Naive thymus-derived CD4-positive, alpha-beta T cell (primary cell): ENCODE measurements at regions not wholly inside any gene's neighbourhood (a gene's known extent, or its start where the extent isn't known, plus 50 kb on each side); places are given as distances from the start of the nearest gene placed in this dataset.

Experiments
- ATAC-seq: fragments of 150-1000 bp; cut with Tn5 transposase; 2 replicates; pipeline ENCODE4 v1.10.0; 2021; ENCODE audit warnings: mild to moderate bottlenecking, moderate library complexity
- CTCF ChIA-PET: fragments of 350-600 bp; sonication (Branson Sonifier 250); formaldehyde crosslinking; loops from one replicate; lab custom pipeline; 2021; ENCODE audit warnings: antibody characterized with exemption; lab: Charles Lee
- POLR2A ChIA-PET: fragments of 350-600 bp; sonication (Branson Sonifier 250); formaldehyde crosslinking; loops from one replicate; lab custom pipeline; 2021; ENCODE audit warnings: antibody characterized with exemption, inconsistent platforms; lab: Charles Lee
- DNase-seq, 9 donors: peaks; one replicate each; pipeline versions ENCODE4 v3.0.0 to v3.0.0-alpha.2; 2020 to 2022; ENCODE audit warnings: mixed read lengths in 1 of 9
- H3K27ac ChIP-seq: one replicate; pipeline ENCODE4 v1.7.0; 2013; ENCODE audit warnings: mild to moderate bottlenecking, low read depth, low read length, moderate library complexity
- H3K27me3 ChIP-seq, 2 donors: one replicate each; pipeline ENCODE4 v1.7.0; 2013; ENCODE audit warnings: low read length in 2 of 2, mild to moderate bottlenecking in 2 of 2, moderate library complexity in 2 of 2; ENCODE audit not compliant: control insufficient read depth in 2 of 2, insufficient read depth in 2 of 2
- H3K36me3 ChIP-seq, 3 experiments: 1 replicate in 2 of 3; 2 replicates in 1 of 3; pipeline ENCODE4 v1.7.0; 2013; ENCODE audit warnings: low read length in 3 of 3, mild to moderate bottlenecking in 3 of 3, moderate library complexity in 1 of 3; ENCODE audit not compliant: insufficient read depth in 3 of 3, control insufficient read depth in 2 of 3
- H3K4me1 ChIP-seq, 2 donors: one replicate each; pipeline ENCODE4 v1.7.0; 2013; ENCODE audit warnings: low read length in 2 of 2, mild to moderate bottlenecking in 2 of 2, moderate library complexity in 1 of 2; ENCODE audit not compliant: control insufficient read depth in 2 of 2, insufficient read depth in 2 of 2
- H3K4me3 ChIP-seq: 2 replicates; pipeline ENCODE4 v1.7.0; 2013; ENCODE audit warnings: mild to moderate bottlenecking, low read length
- H3K9me3 ChIP-seq, 3 experiments: 1 replicate in 2 of 3; 2 replicates in 1 of 3; pipeline ENCODE4 v1.7.0; 2013; ENCODE audit warnings: low read length in 3 of 3; ENCODE audit not compliant: control insufficient read depth in 2 of 3
- H3K27ac Mint-ChIP-seq, 9 donors: one replicate each; pipeline ENCODE4 v1.8.0; 2020 to 2022; ENCODE audit warnings: mixed read lengths in 9 of 9, mild to moderate bottlenecking in 8 of 9, moderate library complexity in 5 of 9, inconsistent platforms in 2 of 9
- H3K27me3 Mint-ChIP-seq, 5 donors: one replicate each; pipeline ENCODE4 v1.8.0; 2021 to 2022; ENCODE audit warnings: mixed read lengths in 5 of 5, mild to moderate bottlenecking in 1 of 5
- H3K36me3 Mint-ChIP-seq, 5 donors: one replicate each; pipeline ENCODE4 v1.8.0; 2020 to 2022; ENCODE audit warnings: mixed read lengths in 5 of 5, mild to moderate bottlenecking in 3 of 5, inconsistent platforms in 1 of 5
- H3K4me1 Mint-ChIP-seq, 7 donors: one replicate each; pipeline ENCODE4 v1.8.0; 2020 to 2022; ENCODE audit warnings: mixed read lengths in 7 of 7, mild to moderate bottlenecking in 3 of 7, inconsistent platforms in 1 of 7
- H3K4me3 Mint-ChIP-seq, 10 donors: one replicate each; pipeline ENCODE4 v1.8.0; 2020 to 2022; ENCODE audit warnings: mild to moderate bottlenecking in 10 of 10, mixed read lengths in 10 of 10, moderate library complexity in 6 of 10, inconsistent platforms in 2 of 10
- H3K9me3 Mint-ChIP-seq, 11 donors: one replicate each; pipeline ENCODE4 v1.8.0; 2020 to 2022; ENCODE audit warnings: mixed read lengths in 11 of 11, mild to moderate bottlenecking in 4 of 11, inconsistent platforms in 1 of 11, moderate library complexity in 1 of 11
- intact Hi-C, 2 donors: fragments of 100-400 bp; cut with micrococcal nuclease; formaldehyde crosslinking; loops; one replicate each; pipeline ENCODE4 v1.15.1; 2023

DNA sequence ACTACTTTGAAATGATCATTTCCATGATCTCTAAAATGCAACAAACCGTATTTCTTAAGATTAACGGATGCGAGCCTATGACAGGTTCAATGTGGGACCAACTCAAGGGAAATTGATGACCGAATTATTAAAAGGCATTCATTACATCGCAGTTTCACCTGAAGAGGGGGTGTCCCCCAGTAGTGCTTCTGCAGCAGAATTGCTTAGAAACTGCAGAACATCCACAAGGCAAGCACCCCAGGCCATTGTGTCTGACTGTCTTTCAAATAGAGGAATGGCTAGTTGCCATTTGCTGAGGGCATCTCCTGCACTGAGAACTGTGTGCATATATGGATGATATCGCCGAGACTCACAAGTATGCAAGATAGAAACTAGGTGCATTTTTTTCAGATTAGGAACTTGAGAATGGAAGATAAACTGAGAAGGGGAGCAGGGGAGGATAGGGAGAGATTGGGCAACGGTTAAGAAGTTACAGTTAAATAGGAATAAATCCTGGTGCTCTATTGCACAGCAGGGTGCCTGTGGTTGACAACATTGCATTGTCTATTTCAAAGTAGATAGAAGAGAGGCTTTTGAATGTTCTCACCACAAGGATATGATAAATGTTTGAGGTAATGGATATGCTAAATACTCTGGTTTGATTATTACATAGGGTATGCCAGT lies 234.3 kb upstream of the PLEKHG7 start:
- Histone ChIP-seq H3K4me1 (no peaks in the 10 kb centered on the region), H3K27me3 (no peaks in the 10 kb centered on the region), H3K9me3 (no peaks in the 10 kb centered on the region), H3K36me3 (no peaks in the 10 kb centered on the region), H3K27ac (no peak overlapping the region), H3K4me3 (no peak overlapping the region)
- CTCF ChIA-PET: no interaction called here
- Mint-ChIP-seq H3K36me3 (peaks cover 0 to 3% (median 0%) of the 10 kb centered on the region in 5 donors), H3K4me1 (peaks cover 0 to 20% (median 12%) of the 10 kb centered on the region in 7 donors), H3K27me3 (no peaks in the 10 kb centered on the region), H3K4me3 (no peak overlapping the region), H3K9me3 (peaks cover 0 to 5% (median 0%) of the 10 kb centered on the region in 11 donors), H3K27ac (no peak overlapping the region)
- ATAC-seq (no peak), DNase-seq (no peak)
- POLR2A ChIA-PET: no interaction called here
- intact Hi-C loops: no loop called here

DNA sequence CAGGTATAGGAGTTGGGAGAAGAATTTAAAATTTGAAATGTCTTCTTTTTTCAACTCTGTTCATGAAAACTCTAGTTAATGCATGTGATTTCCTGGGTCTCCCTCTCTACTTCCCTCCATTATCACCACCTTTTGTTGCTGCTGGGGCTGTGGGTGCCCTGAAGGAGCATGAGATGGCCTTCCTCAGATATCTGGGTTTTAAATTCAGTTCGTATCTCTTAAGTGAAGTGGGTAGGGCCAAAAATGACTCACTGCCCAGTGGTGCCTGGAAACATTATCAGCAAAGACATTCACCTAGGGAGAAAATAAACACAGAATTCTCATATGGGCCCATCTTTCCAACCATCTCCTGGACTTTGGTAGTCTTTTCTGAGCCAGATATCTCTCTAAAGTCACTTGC lies 234.9 kb upstream of the PLEKHG7 start:
- ATAC-seq (no peak), DNase-seq (no peak)
- intact Hi-C loops: no loop called here
- POLR2A ChIA-PET: no interaction called here
- H3K4me1 ChIP-seq: peaks cover 0 to 3% of the 10 kb centered on the region in 2 donors
- H3K4me1 Mint-ChIP-seq: peaks cover 0 to 20% (median 12%) of the 10 kb centered on the region in 7 donors
- H3K27me3 ChIP-seq: no peaks in the 10 kb centered on the region
- no peaks in the 10 kb centered on the region for H3K9me3 ChIP-seq
- H3K36me3 ChIP-seq: no peaks in the 10 kb centered on the region
- CTCF ChIA-PET: no interaction called here
- no peak overlapping the region for H3K27ac ChIP-seq
- H3K27ac Mint-ChIP-seq: no peak overlapping the region
- H3K4me3 ChIP-seq: no peak overlapping the region
- peaks cover 0 to 5% (median 0%) of the 10 kb centered on the region in 11 donors for H3K9me3 Mint-ChIP-seq
- H3K4me3 Mint-ChIP-seq: no peak overlapping the region
- no peaks in the 10 kb centered on the region for H3K27me3 Mint-ChIP-seq
- H3K36me3 Mint-ChIP-seq: peaks cover 0 to 3% (median 0%) of the 10 kb centered on the region in 5 donors

DNA sequence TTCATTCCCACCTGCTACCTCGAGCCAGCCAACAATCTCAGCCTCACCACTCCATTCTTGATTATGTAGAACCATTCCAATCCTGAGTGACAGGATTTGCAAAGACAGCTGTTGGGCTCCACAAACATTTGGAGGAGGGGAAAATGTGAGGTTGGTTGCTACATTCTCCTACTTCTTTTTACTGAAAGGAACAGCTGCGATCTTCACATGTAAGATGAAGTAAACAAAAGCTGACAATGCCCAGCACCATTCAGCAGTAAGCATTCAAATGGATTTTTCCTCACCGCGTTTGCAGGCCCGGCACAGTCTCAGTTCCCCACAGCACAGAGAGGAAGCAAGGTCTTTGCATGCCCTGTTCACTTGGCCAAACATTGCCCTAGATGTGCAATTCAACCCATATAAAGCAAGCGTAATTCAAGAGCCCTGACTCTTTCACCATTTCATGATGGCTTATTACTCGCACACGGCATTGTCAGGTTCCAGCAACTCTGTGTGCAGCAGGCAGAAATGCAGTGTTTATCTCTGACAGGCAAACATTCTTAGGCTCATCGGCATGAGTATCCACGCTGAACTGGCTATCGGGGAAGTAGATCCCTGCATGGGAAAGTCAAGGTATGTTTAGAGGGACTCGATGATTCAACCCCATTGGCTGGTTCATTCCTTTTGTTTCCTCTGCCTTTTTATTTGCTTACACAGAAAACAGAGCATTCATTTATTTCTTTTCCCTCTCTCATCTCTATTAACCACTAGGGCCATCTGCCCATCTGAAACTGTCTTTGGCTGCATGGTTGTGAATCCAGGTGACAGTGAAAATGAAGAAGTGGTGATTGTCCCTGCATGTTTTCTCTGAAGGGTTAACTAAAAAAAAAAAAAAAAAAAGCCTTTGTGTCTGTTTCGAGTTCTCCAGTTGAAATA lies 236.1 kb upstream of the PLEKHG7 start:
- Mint-ChIP-seq H3K4me1 (peaks cover 7 to 30% (median 14%) of the 10 kb centered on the region in 7 donors), H3K36me3 (peaks cover 0 to 3% (median 0%) of the 10 kb centered on the region in 5 donors), H3K27ac (no peak overlapping the region), H3K27me3 (no peaks in the 10 kb centered on the region), H3K9me3 (peaks cover 0 to 5% (median 0%) of the 10 kb centered on the region in 11 donors), H3K4me3 (no peak overlapping the region)
- CTCF ChIA-PET: interaction anchor here (0.5 kb wide), 1 partner anchor 83 kb away, joined by 3 read pairs; no protein-coding TSS in a partner anchor
- no peak overlapping the region for H3K4me3 ChIP-seq
- H3K27ac ChIP-seq: no peak overlapping the region
- intact Hi-C loops: no loop called here
- no peak for DNase-seq
- no peaks in the 10 kb centered on the region for H3K9me3 ChIP-seq
- peaks cover 4 to 14% of the 10 kb centered on the region in 2 donors for H3K4me1 ChIP-seq
- ATAC-seq: peak; percentile 43
- no peaks in the 10 kb centered on the region for H3K27me3 ChIP-seq
- no peaks in the 10 kb centered on the region for H3K36me3 ChIP-seq
- POLR2A ChIA-PET: no interaction called here

DNA sequence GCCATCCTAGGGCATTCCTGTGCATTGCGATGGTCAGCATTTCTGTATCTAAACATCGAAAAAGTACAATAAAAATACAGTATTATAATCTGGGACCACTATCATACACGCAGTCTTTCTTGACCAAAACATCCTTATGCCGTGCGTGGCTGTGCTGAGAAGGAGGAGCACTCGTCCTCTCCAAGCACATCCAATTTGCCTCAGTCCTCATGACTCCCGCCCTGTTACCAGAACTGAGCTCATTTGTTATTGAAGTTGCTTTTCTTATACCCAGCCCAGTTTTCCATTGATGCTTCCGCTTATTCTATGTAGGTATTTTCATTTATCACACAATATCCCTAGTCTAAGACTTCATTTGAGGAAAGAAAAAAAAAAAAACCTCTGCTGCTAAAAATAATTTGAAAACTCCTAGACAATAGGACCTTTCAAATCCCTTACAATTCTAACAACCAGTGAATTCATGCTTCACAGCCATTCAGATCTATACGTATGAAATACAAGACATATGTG lies 236.9 kb upstream of the PLEKHG7 start:
- no peaks in the 10 kb centered on the region for H3K27me3 ChIP-seq
- Mint-ChIP-seq H3K36me3 (peaks cover 0 to 3% (median 0%) of the 10 kb centered on the region in 5 donors), H3K27me3 (no peaks in the 10 kb centered on the region), H3K9me3 (peaks cover 0 to 5% (median 0%) of the 10 kb centered on the region in 11 donors), H3K4me1 (peaks cover 7 to 37% (median 18%) of the 10 kb centered on the region in 7 donors), H3K4me3 (no peak overlapping the region), H3K27ac (no peak overlapping the region)
- H3K27ac ChIP-seq: no peak overlapping the region
- no peak overlapping the region for H3K4me3 ChIP-seq
- ChIA-PET POLR2A (no interaction called here), CTCF (interaction anchor here (0.5 to 0.7 kb wide), 2 partner anchors 84 to 882 kb away, joined by 3 read pairs; no protein-coding TSS in a partner anchor)
- intact Hi-C loops: no loop called here
- no peaks in the 10 kb centered on the region for H3K9me3 ChIP-seq
- no peaks in the 10 kb centered on the region for H3K36me3 ChIP-seq
- H3K4me1 ChIP-seq: peaks cover 4 to 22% of the 10 kb centered on the region in 2 donors
- DNase-seq: no peak
- no peak for ATAC-seq

DNA sequence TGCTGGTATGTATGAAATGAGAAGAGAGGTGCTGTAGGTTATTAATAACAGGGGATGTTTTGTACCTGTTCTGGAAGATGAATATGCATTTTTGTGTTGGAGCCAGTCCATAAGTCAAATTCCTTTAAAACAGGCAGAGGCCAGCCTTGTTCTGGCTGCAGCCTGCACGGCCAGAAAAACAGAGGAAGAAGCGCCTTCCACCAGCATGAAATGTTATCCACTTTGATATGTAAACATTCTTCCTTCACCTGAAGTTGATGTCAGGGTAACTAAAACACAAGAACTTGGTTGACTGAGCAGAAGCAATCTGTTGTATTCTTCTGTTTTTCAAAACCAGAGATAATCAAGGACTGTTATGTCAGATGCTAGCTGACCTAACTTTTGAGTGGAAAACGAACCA lies 237.9 kb upstream of the PLEKHG7 start:
- H3K9me3 Mint-ChIP-seq: peaks cover 0 to 9% (median 0%) of the 10 kb centered on the region in 11 donors
- intact Hi-C loops: no loop called here

DNA sequence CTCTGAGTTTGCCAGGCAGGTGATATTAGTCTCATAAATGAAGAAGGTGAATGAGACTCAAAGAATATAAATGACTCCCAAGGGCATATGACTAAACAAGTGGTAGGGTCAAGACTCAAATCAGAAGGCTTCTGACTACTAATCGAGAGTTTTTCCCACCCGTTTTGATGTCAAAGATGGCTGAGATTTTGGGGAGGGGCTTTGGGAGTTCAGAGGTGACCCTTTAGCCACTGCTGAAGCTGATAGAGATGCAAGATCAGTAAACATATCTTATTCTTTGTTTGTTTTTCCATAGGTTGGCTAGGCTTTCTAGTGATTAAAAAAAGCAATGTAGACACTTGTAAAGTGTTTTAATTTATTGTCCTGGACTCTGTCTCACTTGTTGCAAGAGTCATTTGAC lies 239.6 kb upstream of the PLEKHG7 start:
- H3K4me1 ChIP-seq: peaks cover 4 to 27% of the 10 kb centered on the region in 2 donors
- no peak overlapping the region for H3K27ac Mint-ChIP-seq

More for the DNA sequence above, 237.9 kb upstream of the PLEKHG7 start:
- Histone ChIP-seq H3K27me3 (no peaks in the 10 kb centered on the region), H3K9me3 (no peaks in the 10 kb centered on the region), H3K27ac (no peak overlapping the region), H3K36me3 (no peaks in the 10 kb centered on the region), H3K4me1 (peaks cover 4 to 27% of the 10 kb centered on the region in 2 donors), H3K4me3 (no peak overlapping the region)
- ChIA-PET CTCF (interaction anchor here (0.7 kb wide), 1 partner anchor 881 kb away, joined by 3 read pairs; no protein-coding TSS in a partner anchor), POLR2A (no interaction called here)
- Mint-ChIP-seq H3K27me3 (no peaks in the 10 kb centered on the region), H3K4me3 (no peak overlapping the region), H3K27ac (peak overlapping the region in 1 of 9 donors; percentile 34), H3K36me3 (peaks cover 0 to 4% (median 3%) of the 10 kb centered on the region in 5 donors), H3K4me1 (peaks cover 5 to 34% (median 15%) of the 10 kb centered on the region in 7 donors)
- ATAC-seq (no peak), DNase-seq (no peak)

More for the DNA sequence above, 239.6 kb upstream of the PLEKHG7 start:
- no peaks in the 10 kb centered on the region for H3K27me3 Mint-ChIP-seq
- no peak overlapping the region for H3K4me3 Mint-ChIP-seq
- ATAC-seq (no peak), DNase-seq (no peak)
- peaks cover 5 to 34% (median 16%) of the 10 kb centered on the region in 7 donors for H3K4me1 Mint-ChIP-seq
- Histone ChIP-seq H3K9me3 (no peaks in the 10 kb centered on the region), H3K36me3 (no peaks in the 10 kb centered on the region), H3K27me3 (no peaks in the 10 kb centered on the region), H3K4me3 (no peak overlapping the region), H3K27ac (no peak overlapping the region)
- ChIA-PET CTCF (no interaction called here), POLR2A (interaction anchor here (1.3 to 1.4 kb wide), 2 partner anchors 94 to 318 kb away, joined by 3 to 5 read pairs; partner anchors contain the start of gene BTG1)
- peaks cover 0 to 10% (median 5%) of the 10 kb centered on the region in 5 donors for H3K36me3 Mint-ChIP-seq
- intact Hi-C loops: no loop called here
- peaks cover 0 to 9% (median 0%) of the 10 kb centered on the region in 11 donors for H3K9me3 Mint-ChIP-seq
